Breast epithelium (tissue), 3 donors: ENCODE measurements at regions not wholly inside any gene's neighbourhood (a gene's known extent, or its start where the extent isn't known, plus 50 kb on each side); places are given as distances from the start of the nearest gene placed in this dataset.

Experiments used
- CTCF ChIP-seq, 3 donors: fragments of 450-650 bp; IDR thresholded peaks; one replicate each; pipeline ENCODE4 v1.5.1; 2016 to 2017; ENCODE audit warnings: antibody characterized with exemption in 3 of 3, mild to moderate bottlenecking in 3 of 3, moderate library complexity in 3 of 3
- POLR2A ChIP-seq: fragments of 450-650 bp; IDR thresholded peaks from one replicate; pipeline ENCODE4 v1.6.1; 2016; ENCODE audit warnings: antibody characterized with exemption, mild to moderate bottlenecking, moderate library complexity

- TF ChIP-seq CTCF (IDR thresholded peaks at IDR 0.05) (no peak), POLR2A (no peak)
Measured at GRCh38 chr18:30644158-30644557, 398.4 kb downstream of the DSC3 start.
